ENCODE measurements at regions not wholly inside any gene's neighbourhood (a gene's known extent, or its start where the extent isn't known, plus 50 kb on each side); places are given as distances from the start of the nearest gene placed in this dataset.

- Histone ChIP-seq H4K20me1 (ENCODE audit: insufficient read depth) (no peaks in the 10 kb centered on the region), H3K79me2 (ENCODE audit: low read depth) (no peaks in the 10 kb centered on the region), H3K4me1 (replicated peaks; ENCODE audit: insufficient read depth) (no peaks in the 10 kb centered on the region), H3K27me3 (ENCODE audit: insufficient read depth, low read depth) (no peaks in the 10 kb centered on the region), H3K4me2 (no peak overlapping the region), H2AFZ (no peak overlapping the region), H3K9me3 (ENCODE audit: insufficient read depth, low read depth) (no peaks in the 10 kb centered on the region), H3K9me2 (ENCODE audit: insufficient read depth) (no peaks in the 10 kb centered on the region), H3K4me3 (no peak overlapping the region), H3K36me3 (ENCODE audit: low read depth) (no peaks in the 10 kb centered on the region), H3K27ac (no peak overlapping the region), H3F3A (ENCODE audit: insufficient read depth, low read depth) (no peaks in the 10 kb centered on the region)
- CTCF ChIA-PET = no interaction called here
- BruUV-seq (replicated peaks) = no TSS peak
- intact Hi-C loops (cut with micrococcal nuclease; ENCODE audit: unreplicated experiment) = no loop called here
- TF ChIP-seq EZH2 (IDR thresholded peaks at IDR 0.05; ENCODE audit: low read depth) = no peak
- TF ChIP-seq CTCF (conservative IDR thresholded peaks at IDR 0.05) = no peak
- DNase-seq = no peak
- POLR2A ChIA-PET (ENCODE audit: unreplicated experiment) = no interaction called here
Measured at GRCh38 chr6:93819189-93819588, 399.8 kb upstream of the EPHA7 start.

- no peaks in the 10 kb centered on the region for H3F3A ChIP-seq (ENCODE audit: insufficient read depth, low read depth)
- H3K36me3 ChIP-seq (ENCODE audit: low read depth) = no peaks in the 10 kb centered on the region
- ChIA-PET CTCF (no interaction called here), POLR2A (ENCODE audit: unreplicated experiment) (no interaction called here)
- intact Hi-C loops (cut with micrococcal nuclease; ENCODE audit: unreplicated experiment) = no loop called here
- DNase-seq = no peak
- H3K27ac ChIP-seq = no peak overlapping the region
- no peaks in the 10 kb centered on the region for H3K27me3 ChIP-seq (ENCODE audit: insufficient read depth, low read depth)
- H3K9me2 ChIP-seq (ENCODE audit: insufficient read depth) = no peaks in the 10 kb centered on the region
- H3K4me3 ChIP-seq = no peak overlapping the region
- H3K79me2 ChIP-seq (ENCODE audit: low read depth) = no peaks in the 10 kb centered on the region
- no peaks in the 10 kb centered on the region for H3K9me3 ChIP-seq (ENCODE audit: insufficient read depth, low read depth)
- H3K4me2 ChIP-seq = no peak overlapping the region
- no peaks in the 10 kb centered on the region for H3K4me1 ChIP-seq (replicated peaks; ENCODE audit: insufficient read depth)
- BruUV-seq (replicated peaks) = no TSS peak
- no peaks in the 10 kb centered on the region for H4K20me1 ChIP-seq (ENCODE audit: insufficient read depth)
- H2AFZ ChIP-seq = no peak overlapping the region
- no peak for TF ChIP-seq CTCF (conservative IDR thresholded peaks at IDR 0.05)
- no peak for TF ChIP-seq EZH2 (IDR thresholded peaks at IDR 0.05; ENCODE audit: low read depth)
Measured at GRCh38 chr6:93817937-93818336, 398.6 kb upstream of the EPHA7 start.

- Histone ChIP-seq H3K9me3 (ENCODE audit: insufficient read depth, low read depth) (no peaks in the 10 kb centered on the region), H2AFZ (no peak overlapping the region), H3K79me2 (ENCODE audit: low read depth) (no peaks in the 10 kb centered on the region), H3K27me3 (ENCODE audit: insufficient read depth, low read depth) (no peaks in the 10 kb centered on the region), H3K4me1 (replicated peaks; ENCODE audit: insufficient read depth) (no peaks in the 10 kb centered on the region), H3K9me2 (ENCODE audit: insufficient read depth) (no peaks in the 10 kb centered on the region), H3K27ac (no peak overlapping the region), H3F3A (ENCODE audit: insufficient read depth, low read depth) (no peaks in the 10 kb centered on the region), H3K36me3 (ENCODE audit: low read depth) (no peaks in the 10 kb centered on the region), H4K20me1 (ENCODE audit: insufficient read depth) (no peaks in the 10 kb centered on the region), H3K4me3 (no peak overlapping the region), H3K4me2 (no peak overlapping the region)
- CTCF ChIA-PET = no interaction called here
- intact Hi-C loops (cut with micrococcal nuclease; ENCODE audit: unreplicated experiment) = no loop called here
- BruUV-seq (replicated peaks) = no TSS peak
- TF ChIP-seq EZH2 (IDR thresholded peaks at IDR 0.05; ENCODE audit: low read depth) = no peak
- DNase-seq = no peak
- POLR2A ChIA-PET (ENCODE audit: unreplicated experiment) = no interaction called here
Measured at GRCh38 chr6:93806409-93807270, 387.3 kb upstream of the EPHA7 start.
